Endothelial cell of umbilical vein (primary cell): ENCODE measurements at regions not wholly inside any gene's neighbourhood (a gene's known extent, or its start where the extent isn't known, plus 50 kb on each side); places are given as distances from the start of the nearest gene placed in this dataset.

ENCODE experiments used
- BruUV-seq: library from RNA; stranded (reverse); fragments of 400-500 nt; replicated peaks from 2 replicates; lab custom pipeline; 2021; lab: Mats Ljungman, UMichigan
- CTCF ChIA-PET: fragments of 300-600, 350-600 bp; sonication (Branson Sonifier 250); formaldehyde crosslinking; loops from one replicate; lab custom pipeline; 2021; ENCODE audit warnings: antibody characterized with exemption, inconsistent platforms; lab: Charles Lee
- POLR2A ChIA-PET: fragments of 300-600, 350-600 bp; sonication (Branson Sonifier 250); formaldehyde crosslinking; loops from one replicate; lab custom pipeline; 2021; ENCODE audit warnings: antibody characterized with exemption, inconsistent platforms; lab: Charles Lee
- DNase-seq: peaks from one replicate; pipeline ENCODE4 v3.0.0-alpha.2; 2011; ENCODE audit warnings: low read depth, low spot score
- FAIRE-seq: peaks from 2 replicates; lab custom pipeline; 2011; peaks lifted over from hg19 to GRCh38; lab: Jason Lieb, UNC
- H2AFZ ChIP-seq: 2 replicates; pipeline ENCODE4 v1.6.0; 2012; ENCODE audit warnings: low read depth, low read length, control low read depth, inconsistent platforms
- H3K27ac ChIP-seq: 2 replicates; pipeline ENCODE4 v1.5.1; 2011; ENCODE audit warnings: low read depth, mild to moderate bottlenecking, control low read depth, low read length, moderate library complexity; ENCODE audit not compliant: insufficient read depth
- H3K27me3 ChIP-seq, 2 experiments: 2 replicates each; pipeline versions ENCODE4 v1.6.0 to v1.6.1; 2011; ENCODE audit warnings: low read length in 2 of 2, mixed read lengths in 1 of 2; ENCODE audit not compliant: control insufficient read depth in 2 of 2, insufficient read depth in 2 of 2
- H3K36me3 ChIP-seq, 2 experiments: 2 replicates in 1 of 2; 3 replicates in 1 of 2; pipeline ENCODE4 v1.5.1; 2011; ENCODE audit warnings: low read length in 2 of 2, mild to moderate bottlenecking in 1 of 2, moderate library complexity in 1 of 2; ENCODE audit not compliant: control insufficient read depth in 2 of 2, insufficient read depth in 2 of 2; ENCODE audit errors: extremely low read depth in 1 of 2
- H3K4me1 ChIP-seq: 3 replicates; pipeline ENCODE4 v1.5.1; 2011; ENCODE audit warnings: mild to moderate bottlenecking, low read length; ENCODE audit not compliant: control insufficient read depth, insufficient read depth; ENCODE audit errors: extremely low read depth
- H3K4me2 ChIP-seq: 2 replicates; pipeline ENCODE4 v1.6.1; 2011; ENCODE audit warnings: low read length, control low read depth, mixed read lengths; ENCODE audit not compliant: insufficient read depth
- H3K4me3 ChIP-seq, 3 experiments: fragments of 200-600 bp in 1 of 3; sonication (generic), shearing (Covaris generic) in 1 of 3; replicated peaks in 1 of 3; 2 replicates each; pipeline ENCODE4 v1.5.1; 2011 to 2016; ENCODE audit warnings: control low read depth in 3 of 3, low read length in 3 of 3, mild to moderate bottlenecking in 2 of 3, inconsistent platforms in 1 of 3, low read depth in 1 of 3, moderate library complexity in 1 of 3; ENCODE audit not compliant: insufficient read depth in 1 of 3
- H3K79me2 ChIP-seq: 2 replicates; pipeline ENCODE4 v1.6.0; 2012; ENCODE audit warnings: low read length, inconsistent platforms; ENCODE audit not compliant: control insufficient read depth, insufficient read depth
- H3K9ac ChIP-seq: replicated peaks from 2 replicates; pipeline ENCODE3; 2011; ENCODE audit warnings: low read length, control low read depth; ENCODE audit not compliant: insufficient read depth; ENCODE audit errors: extremely low read depth
- H3K9me1 ChIP-seq: replicated peaks from 3 replicates; pipeline ENCODE4 v1.6.0; 2011; ENCODE audit warnings: mild to moderate bottlenecking, low read length; ENCODE audit not compliant: control insufficient read depth, insufficient read depth; ENCODE audit errors: extremely low read depth
- H3K9me3 ChIP-seq: replicated peaks from 2 replicates; pipeline ENCODE4 v1.5.1; 2012; ENCODE audit warnings: low read length, inconsistent platforms; ENCODE audit not compliant: control insufficient read depth, insufficient read depth
- H4K20me1 ChIP-seq: replicated peaks from 2 replicates; pipeline ENCODE3; 2011; ENCODE audit warnings: mild to moderate bottlenecking, low read length; ENCODE audit not compliant: control insufficient read depth, insufficient read depth; ENCODE audit errors: extremely low read depth
- CTCF ChIP-seq, 2 donors: IDR thresholded peaks; 1 replicate in 1 of 2; 2 replicates in 1 of 2; pipeline ENCODE4 v1.5.1; 2011; ENCODE audit warnings: low read length in 2 of 2, mild to moderate bottlenecking in 2 of 2, moderate library complexity in 2 of 2, control low read depth in 1 of 2, inconsistent platforms in 1 of 2, low read depth in 1 of 2; ENCODE audit not compliant: insufficient read depth in 1 of 2; ENCODE audit errors: extremely low read depth in 1 of 2
- EZH2 ChIP-seq: IDR thresholded peaks from 2 replicates; pipeline ENCODE4 v1.6.1; 2012; ENCODE audit warnings: borderline replicate concordance, low read depth, mild to moderate bottlenecking, moderate library complexity, low read length, inconsistent platforms; ENCODE audit not compliant: severe bottlenecking
- FOS ChIP-seq: IDR thresholded peaks from 2 replicates; pipeline ENCODE4 v1.6.1; 2011; ENCODE audit warnings: mild to moderate bottlenecking, low read length, moderate library complexity, borderline replicate concordance; ENCODE audit not compliant: insufficient read depth
- GATA2 ChIP-seq: IDR thresholded peaks from 2 replicates; pipeline ENCODE4 v1.7.0; 2011; ENCODE audit warnings: low read depth, mild to moderate bottlenecking, moderate library complexity, mixed read lengths, low read length; ENCODE audit not compliant: insufficient read length, insufficient read depth
- JUN ChIP-seq: IDR thresholded peaks from 2 replicates; pipeline ENCODE4 v1.6.1; 2011; ENCODE audit warnings: borderline replicate concordance, low read depth; ENCODE audit not compliant: insufficient read length, insufficient read depth
- MAX ChIP-seq: IDR thresholded peaks from 2 replicates; pipeline ENCODE4 v1.6.1; 2011; ENCODE audit not compliant: insufficient read depth, insufficient read length
- MYC ChIP-seq: IDR thresholded peaks from one replicate; pipeline ENCODE4 v1.6.1; 2011; ENCODE audit warnings: mild to moderate bottlenecking, low read depth, low read length
- POLR2A ChIP-seq: IDR thresholded peaks from 2 replicates; pipeline ENCODE4 v1.6.1; 2012; ENCODE audit warnings: low read depth, mild to moderate bottlenecking, control low read depth, low read length
- POLR2AphosphoS5 ChIP-seq: IDR thresholded peaks from 2 replicates; pipeline ENCODE4 v1.6.1; 2012; ENCODE audit warnings: low read depth, mild to moderate bottlenecking, control low read depth, low read length, moderate library complexity; ENCODE audit not compliant: insufficient read depth
- dilution Hi-C: fragments of 300-500 bp; cut with MboI; formaldehyde crosslinking; loops from one replicate; pipeline ENCODE4 v1.15.0; 2019; ENCODE audit warnings: low sequenced_read_pairs; ENCODE audit not compliant: extremely low pct_ligation_motif_present
- intact Hi-C: fragments of 100-400 bp; cut with micrococcal nuclease; formaldehyde crosslinking; loops from one replicate; pipeline ENCODE4 v1.10.0; 2022

GRCh38 chr3:81161851-81162250, 599.6 kb downstream of the GBE1 start:
- Histone ChIP-seq H2AFZ (no peak overlapping the region), H3K4me2 (no peak overlapping the region), H3K27me3 (no peaks in the 10 kb centered on the region), H3K4me1 (no peaks in the 10 kb centered on the region), H3K9ac (no peak overlapping the region), H3K9me1 (no peaks in the 10 kb centered on the region), H3K79me2 (no peaks in the 10 kb centered on the region), H3K4me3 (no peak overlapping the region), H3K9me3 (no peaks in the 10 kb centered on the region), H3K36me3 (no peaks in the 10 kb centered on the region), H3K27ac (no peak overlapping the region), H4K20me1 (no peaks in the 10 kb centered on the region)
- POLR2A ChIA-PET: no interaction called here
- TF ChIP-seq CTCF (IDR thresholded peaks at IDR 0.05; ENCODE audit: extremely low read depth in 1 of 2, insufficient read depth in 1 of 2, low read depth in 1 of 2, low read length in 2 of 2): no peak
- TF ChIP-seq EZH2: no peak
- TF ChIP-seq GATA2: no peak
- TF ChIP-seq POLR2A: no peak
- no peak for TF ChIP-seq POLR2AphosphoS5
- no peak for TF ChIP-seq FOS
- no peak for TF ChIP-seq MAX
- no peak for TF ChIP-seq MYC
- no peak for TF ChIP-seq JUN
- dilution Hi-C loops: no loop called here
- CTCF ChIA-PET: interaction anchor here (0.7 to 1.5 kb wide), 2 partner anchors 10 to 11 kb away, joined by 3 read pairs; no protein-coding TSS in a partner anchor
- intact Hi-C loops: no loop called here
- no TSS peak for BruUV-seq
- no peak for FAIRE-seq
- no peak for DNase-seq
